Effector memory CD8-positive, alpha-beta T cell (primary cell): ENCODE measurements at regions not wholly inside any gene's neighbourhood (a gene's known extent, or its start where the extent isn't known, plus 50 kb on each side); places are given as distances from the start of the nearest gene placed in this dataset.

Experiments
- ATAC-seq: fragments of 150-1000 bp; cut with Tn5 transposase; replicated peaks from 2 replicates; pipeline ENCODE4 v1.10.0; 2021; ENCODE audit warnings: mild to moderate bottlenecking, moderate library complexity
- DNase-seq, 3 experiments: peaks; one replicate each; pipeline ENCODE4 v3.0.0; 2021
- H3K27ac Mint-ChIP-seq, 2 donors: one replicate each; pipeline ENCODE4 v1.8.0; 2022; ENCODE audit warnings: mild to moderate bottlenecking in 2 of 2, mixed read lengths in 2 of 2, moderate library complexity in 2 of 2
- H3K27me3 Mint-ChIP-seq, 2 donors: one replicate each; pipeline ENCODE4 v1.8.0; 2022; ENCODE audit warnings: mixed read lengths in 2 of 2
- H3K36me3 Mint-ChIP-seq: one replicate; pipeline ENCODE4 v1.8.0; 2022; ENCODE audit warnings: mild to moderate bottlenecking, moderate library complexity, mixed read lengths; ENCODE audit not compliant: insufficient read depth
- H3K4me1 Mint-ChIP-seq, 2 donors: one replicate each; pipeline ENCODE4 v1.8.0; 2022; ENCODE audit warnings: low read depth in 2 of 2, mixed read lengths in 2 of 2
- H3K4me3 Mint-ChIP-seq, 2 donors: one replicate each; pipeline ENCODE4 v1.8.0; 2022; ENCODE audit warnings: mild to moderate bottlenecking in 2 of 2, mixed read lengths in 2 of 2, moderate library complexity in 2 of 2
- H3K9me3 Mint-ChIP-seq, 2 donors: one replicate each; pipeline ENCODE4 v1.8.0; 2022; ENCODE audit warnings: mixed read lengths in 2 of 2

DNA sequence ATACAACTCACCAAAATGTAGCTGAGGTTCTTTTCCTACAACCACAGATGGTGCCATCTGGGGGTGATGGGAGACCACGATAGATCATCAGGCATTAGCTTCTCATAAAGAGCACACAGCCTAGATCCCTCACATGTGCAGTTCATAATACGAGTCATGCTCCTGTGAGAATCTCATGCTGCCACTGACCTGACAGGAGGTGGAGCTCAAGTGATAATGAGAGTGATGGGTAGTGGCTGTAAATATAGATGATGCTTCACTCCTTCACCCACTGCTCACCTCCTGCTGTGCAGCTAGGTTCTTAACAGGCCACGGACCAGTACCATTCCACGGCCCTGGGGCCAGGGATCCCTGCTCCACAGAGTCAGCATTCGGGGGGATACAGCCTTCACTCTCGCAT, 943.8 kb downstream of the NLGN4Y start:
- no peaks in the 10 kb centered on the region for H3K27me3 Mint-ChIP-seq
- H3K9me3 Mint-ChIP-seq: no peaks in the 10 kb centered on the region
- no peaks in the 10 kb centered on the region for H3K36me3 Mint-ChIP-seq
- ATAC-seq: no peak
- H3K4me3 Mint-ChIP-seq: no peak overlapping the region
- no peaks in the 10 kb centered on the region for H3K4me1 Mint-ChIP-seq
- no peak for DNase-seq
- H3K27ac Mint-ChIP-seq: no peak overlapping the region

DNA sequence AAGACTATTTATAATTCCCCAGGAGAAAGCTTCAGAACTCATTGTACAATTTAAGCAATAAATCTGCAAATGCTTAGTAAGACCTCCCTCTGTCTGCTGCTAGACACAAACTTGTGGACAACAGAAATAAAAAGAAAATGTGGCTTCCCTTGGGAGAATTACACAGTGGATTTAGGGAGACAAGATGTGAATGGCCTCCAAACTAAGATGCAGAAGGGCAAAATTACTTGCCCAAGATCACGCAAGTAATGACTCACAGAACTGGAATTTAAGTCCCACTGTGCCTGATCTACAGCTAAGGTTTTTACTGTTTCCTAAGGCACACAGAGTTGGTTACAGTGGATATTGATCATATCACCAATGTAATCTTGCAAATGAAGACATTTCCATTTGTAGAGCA, 947.0 kb downstream of the NLGN4Y start:
- H3K9me3 Mint-ChIP-seq: no peaks in the 10 kb centered on the region
- no peak for DNase-seq
- H3K4me3 Mint-ChIP-seq: no peak overlapping the region
- no peaks in the 10 kb centered on the region for H3K27me3 Mint-ChIP-seq
- no peak overlapping the region for H3K27ac Mint-ChIP-seq
- no peak for ATAC-seq
- H3K36me3 Mint-ChIP-seq: no peaks in the 10 kb centered on the region
- H3K4me1 Mint-ChIP-seq: no peaks in the 10 kb centered on the region

- H3K27ac Mint-ChIP-seq: no peak overlapping the region
- H3K4me1 Mint-ChIP-seq: no peaks in the 10 kb centered on the region
- peaks cover 0 to 7% of the 10 kb centered on the region in 2 donors for H3K27me3 Mint-ChIP-seq
- H3K4me3 Mint-ChIP-seq: no peak overlapping the region
- no peaks in the 10 kb centered on the region for H3K9me3 Mint-ChIP-seq
- no peak for DNase-seq
- ATAC-seq: no peak
- H3K36me3 Mint-ChIP-seq: no peaks in the 10 kb centered on the region
Measured at GRCh38 chrY:15478348-15478963, 954.1 kb downstream of the NLGN4Y start.

DNA sequence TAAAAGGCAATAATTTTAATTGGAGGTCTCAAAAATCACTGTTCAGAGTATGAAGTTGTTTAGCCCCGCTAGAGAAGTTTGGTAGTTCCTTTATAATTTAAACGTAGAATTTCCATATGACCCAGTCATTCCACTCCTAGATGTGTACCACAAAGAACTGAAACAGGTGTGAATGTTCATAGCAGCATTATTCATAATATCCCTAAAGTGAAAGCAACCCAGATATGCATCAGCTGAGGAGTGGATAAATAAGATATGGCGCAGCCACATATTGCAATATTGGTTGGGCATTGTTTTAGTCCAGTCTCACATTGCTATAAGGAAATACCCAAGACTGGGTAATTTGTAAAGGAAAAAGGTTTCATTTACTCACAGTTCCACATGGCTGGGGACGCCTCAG, 976.2 kb downstream of the NLGN4Y start:
- DNase-seq: no peak
- no peak for ATAC-seq
- H3K4me3 Mint-ChIP-seq: no peak overlapping the region
- no peak overlapping the region for H3K27ac Mint-ChIP-seq
- H3K27me3 Mint-ChIP-seq: peaks cover 6 to 7% of the 10 kb centered on the region in 2 donors
- no peaks in the 10 kb centered on the region for H3K9me3 Mint-ChIP-seq
- H3K36me3 Mint-ChIP-seq: no peaks in the 10 kb centered on the region
- H3K4me1 Mint-ChIP-seq: no peaks in the 10 kb centered on the region

- no peaks in the 10 kb centered on the region for H3K4me1 Mint-ChIP-seq
- H3K4me3 Mint-ChIP-seq: no peak overlapping the region
- DNase-seq (no peak), ATAC-seq (no peak)
- peaks cover 6 to 7% of the 10 kb centered on the region in 2 donors for H3K27me3 Mint-ChIP-seq
- no peaks in the 10 kb centered on the region for H3K9me3 Mint-ChIP-seq
- no peak overlapping the region for H3K27ac Mint-ChIP-seq
- H3K36me3 Mint-ChIP-seq: no peaks in the 10 kb centered on the region
Measured at GRCh38 chrY:15501181-15501580, 976.9 kb downstream of the NLGN4Y start.

- no peak overlapping the region for H3K27ac Mint-ChIP-seq
- no peak overlapping the region for H3K4me3 Mint-ChIP-seq
- peaks cover 0 to 6% of the 10 kb centered on the region in 2 donors for H3K9me3 Mint-ChIP-seq
- no peaks in the 10 kb centered on the region for H3K4me1 Mint-ChIP-seq
- no peaks in the 10 kb centered on the region for H3K27me3 Mint-ChIP-seq
- H3K36me3 Mint-ChIP-seq: no peaks in the 10 kb centered on the region
- ATAC-seq (no peak), DNase-seq (no peak)
Measured at GRCh38 chrY:15510288-15510687, 986.0 kb downstream of the NLGN4Y start.

GRCh38 chrY:15510984-15511650, 986.8 kb downstream of the NLGN4Y start:
- ATAC-seq: no peak
- no peaks in the 10 kb centered on the region for H3K4me1 Mint-ChIP-seq
- no peak for DNase-seq
- H3K36me3 Mint-ChIP-seq: no peaks in the 10 kb centered on the region
- no peaks in the 10 kb centered on the region for H3K27me3 Mint-ChIP-seq
- H3K4me3 Mint-ChIP-seq: no peak overlapping the region
- H3K27ac Mint-ChIP-seq: no peak overlapping the region
- peaks cover 0 to 6% of the 10 kb centered on the region in 2 donors for H3K9me3 Mint-ChIP-seq

GRCh38 chrY:15535131-15535530, 1010.8 kb downstream of the NLGN4Y start:
- ATAC-seq (no peak), DNase-seq (no peak)
- Mint-ChIP-seq H3K27ac (peak overlapping the region in 1 of 2 donors; percentile 16), H3K9me3 (peaks cover 0 to 2% of the 10 kb centered on the region in 2 donors), H3K4me1 (no peaks in the 10 kb centered on the region), H3K4me3 (no peak overlapping the region), H3K36me3 (no peaks in the 10 kb centered on the region), H3K27me3 (peaks cover 0 to 11% of the 10 kb centered on the region in 2 donors)

GRCh38 chrY:15535784-15536511, 1011.6 kb downstream of the NLGN4Y start:
- Mint-ChIP-seq H3K36me3 (no peaks in the 10 kb centered on the region), H3K4me1 (no peaks in the 10 kb centered on the region), H3K9me3 (peaks cover 0 to under 1% of the 10 kb centered on the region in 2 donors), H3K4me3 (no peak overlapping the region), H3K27ac (peak overlapping the region in 1 of 2 donors; percentile 16), H3K27me3 (peaks cover 0 to 7% of the 10 kb centered on the region in 2 donors)
- ATAC-seq (no peak), DNase-seq (no peak)

DNA sequence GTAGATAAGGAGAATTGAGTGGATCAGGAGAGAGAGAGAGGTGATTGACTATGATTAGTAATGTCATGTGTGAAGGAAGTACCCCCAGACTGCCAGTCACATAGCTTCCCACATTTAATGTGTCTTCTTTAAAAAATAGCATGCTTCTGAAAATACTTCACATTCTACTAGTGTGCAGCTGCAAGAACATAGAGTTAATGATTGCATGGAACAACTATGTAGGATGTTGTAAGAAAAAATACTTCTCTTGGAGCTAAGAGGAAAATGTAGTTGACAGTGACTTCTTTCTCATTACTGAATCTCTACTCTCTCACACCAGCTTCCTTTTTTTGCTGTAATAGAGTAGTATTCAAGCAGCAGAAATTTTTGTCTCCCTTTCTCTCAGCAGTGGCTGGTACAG, 1016.2 kb downstream of the NLGN4Y start:
- no peaks in the 10 kb centered on the region for H3K4me1 Mint-ChIP-seq
- no peak for DNase-seq
- no peaks in the 10 kb centered on the region for H3K9me3 Mint-ChIP-seq
- H3K36me3 Mint-ChIP-seq: no peaks in the 10 kb centered on the region
- no peaks in the 10 kb centered on the region for H3K27me3 Mint-ChIP-seq
- no peak overlapping the region for H3K27ac Mint-ChIP-seq
- no peak for ATAC-seq
- no peak overlapping the region for H3K4me3 Mint-ChIP-seq

DNA sequence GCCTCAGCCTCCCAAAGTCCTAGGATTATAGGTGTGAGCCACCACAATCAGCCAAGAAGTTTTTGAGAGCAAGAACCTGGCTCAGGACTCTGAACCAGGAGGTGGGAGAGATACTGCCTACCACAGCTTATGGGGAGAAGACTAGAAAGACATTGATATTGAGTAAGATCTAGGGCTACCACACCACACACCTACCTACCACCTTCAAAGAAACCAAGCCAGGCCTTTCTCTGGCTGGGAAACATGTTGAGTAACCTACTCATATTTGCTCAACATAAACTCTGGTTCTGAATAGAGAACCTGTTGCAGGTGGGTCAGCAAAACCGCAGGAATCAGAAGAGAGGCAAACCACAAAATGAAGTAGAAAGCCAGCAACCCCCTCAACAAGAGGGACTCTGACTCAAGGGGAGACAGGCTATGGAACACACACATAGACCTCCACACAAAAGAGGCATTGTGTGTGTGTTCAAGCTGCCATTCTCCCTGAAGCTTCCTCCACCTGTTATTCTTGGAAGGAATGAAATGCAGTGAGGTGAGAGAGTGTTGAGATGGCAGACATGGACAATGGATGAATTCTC, 1021.9 kb downstream of the NLGN4Y start:
- ATAC-seq (no peak), DNase-seq (no peak)
- no peak overlapping the region for H3K4me3 Mint-ChIP-seq
- H3K9me3 Mint-ChIP-seq: no peaks in the 10 kb centered on the region
- H3K27ac Mint-ChIP-seq: no peak overlapping the region
- peaks cover 0 to 6% of the 10 kb centered on the region in 2 donors for H3K27me3 Mint-ChIP-seq
- H3K4me1 Mint-ChIP-seq: no peaks in the 10 kb centered on the region
- H3K36me3 Mint-ChIP-seq: no peaks in the 10 kb centered on the region

GRCh38 chrY:15552074-15552473, 1027.7 kb downstream of the NLGN4Y start:
- Mint-ChIP-seq H3K27me3 (peaks cover 0 to 6% of the 10 kb centered on the region in 2 donors), H3K4me1 (no peaks in the 10 kb centered on the region), H3K9me3 (no peaks in the 10 kb centered on the region), H3K27ac (no peak overlapping the region), H3K36me3 (no peaks in the 10 kb centered on the region), H3K4me3 (no peak overlapping the region)
- ATAC-seq (no peak), DNase-seq (no peak)

- ATAC-seq: no peak
- H3K36me3 Mint-ChIP-seq: no peaks in the 10 kb centered on the region
- H3K27me3 Mint-ChIP-seq: peaks cover 0 to 4% of the 10 kb centered on the region in 2 donors
- H3K9me3 Mint-ChIP-seq: no peaks in the 10 kb centered on the region
- H3K4me3 Mint-ChIP-seq: no peak overlapping the region
- no peaks in the 10 kb centered on the region for H3K4me1 Mint-ChIP-seq
- no peak for DNase-seq
- H3K27ac Mint-ChIP-seq: no peak overlapping the region
Measured at GRCh38 chrY:15554991-15555390, 1030.7 kb downstream of the NLGN4Y start.

DNA sequence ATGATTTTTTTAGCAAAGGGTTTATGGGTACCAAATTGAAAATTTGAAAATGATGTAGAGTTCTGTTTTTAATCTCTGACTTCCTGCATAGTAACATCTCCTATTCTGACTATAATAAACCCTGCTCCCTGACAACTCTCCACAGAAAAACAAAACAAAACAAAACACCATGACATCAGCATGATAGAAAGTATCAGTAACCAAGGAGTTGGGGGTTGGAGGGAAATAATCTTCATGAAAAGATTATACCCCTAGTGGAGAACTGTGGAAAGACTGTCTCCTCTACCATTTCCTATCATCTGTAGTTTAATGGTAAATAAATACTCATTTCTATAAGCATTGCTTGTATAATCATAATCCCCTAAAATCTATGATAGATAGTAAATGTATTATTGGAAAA, 1034.8 kb downstream of the NLGN4Y start:
- ATAC-seq (no peak), DNase-seq (no peak)
- no peaks in the 10 kb centered on the region for H3K9me3 Mint-ChIP-seq
- H3K4me1 Mint-ChIP-seq: no peaks in the 10 kb centered on the region
- no peaks in the 10 kb centered on the region for H3K36me3 Mint-ChIP-seq
- H3K27ac Mint-ChIP-seq: no peak overlapping the region
- no peak overlapping the region for H3K4me3 Mint-ChIP-seq
- H3K27me3 Mint-ChIP-seq: no peaks in the 10 kb centered on the region
